ENCODE measurements at regions not wholly inside any gene's neighbourhood (a gene's known extent, or its start where the extent isn't known, plus 50 kb on each side); places are given as distances from the start of the nearest gene placed in this dataset.

DNA sequence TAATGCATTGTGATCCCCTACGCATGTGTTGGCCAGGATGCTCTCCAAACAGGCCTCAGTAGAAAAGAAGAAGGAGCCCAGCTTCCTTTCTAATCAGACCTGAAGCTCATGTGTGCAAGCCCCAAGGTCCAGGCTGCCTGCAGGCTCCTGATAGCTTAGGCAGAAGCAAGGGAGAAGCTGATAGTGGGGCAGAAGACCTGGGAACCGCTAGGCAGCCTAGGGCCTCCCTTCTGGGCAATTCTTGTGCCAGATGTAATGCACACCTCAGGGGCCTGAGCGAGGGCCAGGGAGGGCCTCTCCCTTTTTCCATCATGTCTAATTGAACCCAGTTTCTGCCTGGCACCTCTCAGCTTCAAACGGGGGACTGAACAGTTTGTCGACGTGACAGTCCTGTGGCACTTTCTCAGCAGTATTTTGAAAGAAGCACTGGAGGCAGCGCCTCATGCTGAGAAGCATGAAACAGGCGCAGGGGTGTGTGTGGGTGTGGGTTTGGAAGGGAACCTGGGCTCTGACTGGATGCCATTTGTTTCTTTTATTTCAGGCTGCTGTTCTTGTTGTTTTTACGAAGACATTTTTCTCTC is 212.8 kb downstream of the PIK3R1 start:
- no peak overlapping the region for H3K27ac ChIP-seq
- no peak for ATAC-seq
- 76 to 78% methylated on average over 4 to 5 of the region's 9 CpGs for WGBS, 2 donors (ENCODE audit: low coverage in 1 of 2)

DNA sequence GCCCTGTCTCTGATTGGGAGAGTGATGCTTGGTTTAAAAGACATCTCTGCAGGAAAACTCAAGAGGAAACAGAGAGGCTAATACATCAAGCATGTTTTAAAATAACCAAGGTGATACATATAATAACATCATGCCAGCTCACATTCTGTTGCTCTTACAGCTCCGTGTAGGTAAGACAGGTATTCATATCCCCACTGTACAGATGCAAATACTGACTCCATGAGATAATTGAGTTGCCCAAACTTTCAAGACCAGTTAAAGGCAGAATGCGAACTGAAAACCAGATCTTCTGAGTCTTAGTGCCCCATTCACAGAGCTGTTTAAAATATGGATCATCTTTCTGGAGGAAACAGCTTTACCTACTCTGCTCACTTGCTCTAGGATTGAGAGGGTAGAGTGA is 214.0 kb downstream of the PIK3R1 start:
- Histone ChIP-seq H3K4me1 (peaks cover 0 to 10% (median 0%) of the 10 kb centered on the region in 3 donors), H3K4me3 (no peak overlapping the region), H3K27ac (no peak overlapping the region), H3K9me3 (no peaks in the 10 kb centered on the region), H3K36me3 (no peaks in the 10 kb centered on the region), H3K27me3 (no peaks in the 10 kb centered on the region)
- 89 to 95% methylated on average over 2 of the region's 2 CpGs for WGBS, 2 donors (ENCODE audit: low coverage in 1 of 2)
- TF ChIP-seq POLR2AphosphoS5 (IDR thresholded peaks at IDR 0.05): no peak
- TF ChIP-seq, protein P1, sequence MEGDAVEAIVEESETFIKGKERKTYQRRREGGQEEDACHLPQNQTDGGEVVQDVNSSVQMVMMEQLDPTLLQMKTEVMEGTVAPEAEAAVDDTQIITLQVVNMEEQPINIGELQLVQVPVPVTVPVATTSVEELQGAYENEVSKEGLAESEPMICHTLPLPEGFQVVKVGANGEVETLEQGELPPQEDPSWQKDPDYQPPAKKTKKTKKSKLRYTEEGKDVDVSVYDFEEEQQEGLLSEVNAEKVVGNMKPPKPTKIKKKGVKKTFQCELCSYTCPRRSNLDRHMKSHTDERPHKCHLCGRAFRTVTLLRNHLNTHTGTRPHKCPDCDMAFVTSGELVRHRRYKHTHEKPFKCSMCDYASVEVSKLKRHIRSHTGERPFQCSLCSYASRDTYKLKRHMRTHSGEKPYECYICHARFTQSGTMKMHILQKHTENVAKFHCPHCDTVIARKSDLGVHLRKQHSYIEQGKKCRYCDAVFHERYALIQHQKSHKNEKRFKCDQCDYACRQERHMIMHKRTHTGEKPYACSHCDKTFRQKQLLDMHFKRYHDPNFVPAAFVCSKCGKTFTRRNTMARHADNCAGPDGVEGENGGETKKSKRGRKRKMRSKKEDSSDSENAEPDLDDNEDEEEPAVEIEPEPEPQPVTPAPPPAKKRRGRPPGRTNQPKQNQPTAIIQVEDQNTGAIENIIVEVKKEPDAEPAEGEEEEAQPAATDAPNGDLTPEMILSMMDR (IDR thresholded peaks at IDR 0.05): no peak
- no peak for TF ChIP-seq EP300 (IDR thresholded peaks at IDR 0.05)
- TF ChIP-seq POLR2A (IDR thresholded peaks at IDR 0.05): no peak
- no peak for ATAC-seq

More for the DNA sequence above, 212.8 kb downstream of the PIK3R1 start:
- H3K9me3 ChIP-seq: no peaks in the 10 kb centered on the region
- no peaks in the 10 kb centered on the region for H3K36me3 ChIP-seq
- H3K4me1 ChIP-seq: no peaks in the 10 kb centered on the region
- no peak overlapping the region for H3K4me3 ChIP-seq
- TF ChIP-seq POLR2A (IDR thresholded peaks at IDR 0.05) (no peak), POLR2AphosphoS5 (IDR thresholded peaks at IDR 0.05) (no peak), EP300 (IDR thresholded peaks at IDR 0.05) (no peak)
- TF ChIP-seq, protein P1 (IDR thresholded peaks at IDR 0.05): no peak
- no peaks in the 10 kb centered on the region for H3K27me3 ChIP-seq

DNA sequence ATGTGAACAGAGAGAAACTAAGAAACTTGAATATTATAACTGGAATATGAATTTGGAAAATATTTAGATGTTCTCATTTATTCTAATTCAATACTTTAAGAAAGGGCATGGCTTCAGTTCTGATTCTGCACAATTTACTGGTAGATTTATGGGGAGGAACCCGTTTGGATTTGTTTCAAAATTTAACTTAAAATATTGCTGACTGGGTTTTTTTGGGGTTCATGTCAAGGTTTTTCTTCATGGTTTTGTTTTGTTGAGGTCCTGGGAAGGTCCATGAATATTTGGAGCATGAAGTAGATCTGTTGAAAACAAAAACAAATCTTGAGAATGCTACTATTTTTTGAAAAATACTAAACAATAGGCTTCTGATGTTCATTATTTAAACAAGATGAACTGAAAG is 214.7 kb downstream of the PIK3R1 start:
- H3K36me3 ChIP-seq: no peaks in the 10 kb centered on the region
- no peaks in the 10 kb centered on the region for H3K27me3 ChIP-seq
- H3K4me1 ChIP-seq: peaks cover 0 to 11% (median 0%) of the 10 kb centered on the region in 3 donors
- no peak for TF ChIP-seq POLR2A (IDR thresholded peaks at IDR 0.05)
- no peak for TF ChIP-seq POLR2AphosphoS5 (IDR thresholded peaks at IDR 0.05)
- TF ChIP-seq, protein P1 (IDR thresholded peaks at IDR 0.05): no peak
- TF ChIP-seq EP300 (IDR thresholded peaks at IDR 0.05): no peak
- no peaks in the 10 kb centered on the region for H3K9me3 ChIP-seq
- WGBS, 2 donors (ENCODE audit: low coverage in 1 of 2): 77 to 80% methylated on average over 1 of the region's 1 CpG
- ATAC-seq: no peak
- H3K27ac ChIP-seq: no peak overlapping the region
- no peak overlapping the region for H3K4me3 ChIP-seq

- ATAC-seq: no peak
- 92 to 100% methylated on average over 1 of the region's 1 CpG for WGBS, 2 donors (ENCODE audit: low coverage in 1 of 2)
- H3K9me3 ChIP-seq: no peaks in the 10 kb centered on the region
Measured at GRCh38 chr5:68431186-68431585, 215.6 kb downstream of the PIK3R1 start.

More at GRCh38 chr5:68431186-68431585, 215.6 kb downstream of the PIK3R1 start:
- Histone ChIP-seq H3K36me3 (no peaks in the 10 kb centered on the region), H3K4me3 (no peak overlapping the region), H3K27me3 (no peaks in the 10 kb centered on the region), H3K27ac (no peak overlapping the region), H3K4me1 (peaks cover 0 to 11% (median 0%) of the 10 kb centered on the region in 3 donors)
- TF ChIP-seq POLR2A (IDR thresholded peaks at IDR 0.05) (no peak), POLR2AphosphoS5 (IDR thresholded peaks at IDR 0.05) (no peak), EP300 (IDR thresholded peaks at IDR 0.05) (no peak)
- TF ChIP-seq, protein P1 (IDR thresholded peaks at IDR 0.05): no peak

All from gastroesophageal sphincter (tissue), 4 donors.